H9 (cell line): ENCODE measurements at regions not wholly inside any gene's neighbourhood (a gene's known extent, or its start where the extent isn't known, plus 50 kb on each side); places are given as distances from the start of the nearest gene placed in this dataset.
"Not testable (repeated sequence)": the region's sequence is repeated elsewhere in the genome, so short reads cannot be mapped to it uniquely, and the experiment has no call there.

Source experiments
- DNase-seq: peaks from one replicate; pipeline ENCODE4 v3.0.0-alpha.2; 2017
- H2AFZ ChIP-seq: one replicate; pipeline ENCODE4 v1.6.1; 2013; ENCODE audit warnings: mild to moderate bottlenecking, low read length, control low read depth, moderate library complexity
- H2AK5ac ChIP-seq: 2 replicates; pipeline ENCODE4 v1.6.1; 2013; ENCODE audit warnings: low read length, control low read depth, mixed read lengths; ENCODE audit not compliant: insufficient read length
- H2BK120ac ChIP-seq: one replicate; pipeline ENCODE4 v1.6.1; 2013; ENCODE audit warnings: low read depth, mild to moderate bottlenecking, low read length, control low read depth, inconsistent platforms; ENCODE audit not compliant: poor library complexity, severe bottlenecking
- H2BK12ac ChIP-seq: 2 replicates; pipeline ENCODE4 v1.6.1; 2013; ENCODE audit warnings: low read length, control low read depth, mixed read lengths, low read depth; ENCODE audit not compliant: insufficient read length
- H2BK15ac ChIP-seq: 2 replicates; pipeline ENCODE4 v1.6.1; 2013; ENCODE audit warnings: low read depth, low read length, control low read depth
- H2BK20ac ChIP-seq: one replicate; pipeline ENCODE4 v1.6.1; 2013; ENCODE audit warnings: low read depth, mild to moderate bottlenecking, low read length, control low read depth, inconsistent platforms; ENCODE audit not compliant: poor library complexity, severe bottlenecking
- H2BK5ac ChIP-seq: 2 replicates; pipeline ENCODE4 v1.6.1; 2013; ENCODE audit warnings: low read length, control low read depth, mixed read lengths; ENCODE audit not compliant: insufficient read length
- H3K14ac ChIP-seq: 2 replicates; pipeline ENCODE4 v1.6.1; 2013; ENCODE audit warnings: low read length, control low read depth; ENCODE audit not compliant: insufficient read depth
- H3K18ac ChIP-seq: 2 replicates; pipeline ENCODE4 v1.6.1; 2013; ENCODE audit warnings: low read depth, mild to moderate bottlenecking, mixed read lengths, low read length, control low read depth; ENCODE audit not compliant: insufficient read length
- H3K23ac ChIP-seq: 2 replicates; pipeline ENCODE4 v1.6.1; 2013; ENCODE audit warnings: low read length, control low read depth, mixed read lengths, low read depth; ENCODE audit not compliant: insufficient read length
- H3K23me2 ChIP-seq: 2 replicates; pipeline ENCODE4 v1.6.1; 2013; ENCODE audit warnings: low read depth, mild to moderate bottlenecking, mixed read lengths, low read length, control low read depth; ENCODE audit not compliant: insufficient read length, poor library complexity, severe bottlenecking
- H3K27ac ChIP-seq: 2 replicates; pipeline ENCODE4 v1.5.1; 2013; ENCODE audit warnings: low read length, control low read depth, mixed read lengths, low read depth; ENCODE audit not compliant: insufficient read length
- H3K27me3 ChIP-seq: 2 replicates; pipeline ENCODE4 v1.6.1; 2013; ENCODE audit warnings: low read length, control low read depth, inconsistent platforms; ENCODE audit not compliant: insufficient read depth
- H3K4ac ChIP-seq: 2 replicates; pipeline ENCODE4 v1.6.1; 2013; ENCODE audit warnings: low read depth, mild to moderate bottlenecking, control low read depth, inconsistent platforms, low read length, moderate library complexity
- H3K4me1 ChIP-seq: 2 replicates; pipeline ENCODE4 v1.6.1; 2013; ENCODE audit warnings: low read length, control low read depth, inconsistent platforms; ENCODE audit not compliant: insufficient read depth
- H3K4me2 ChIP-seq: 2 replicates; pipeline ENCODE4 v1.6.1; 2013; ENCODE audit warnings: low read length, control low read depth, mixed read lengths; ENCODE audit not compliant: insufficient read length, insufficient read depth
- H3K56ac ChIP-seq: 2 replicates; pipeline ENCODE4 v1.6.1; 2013; ENCODE audit warnings: low read depth, mild to moderate bottlenecking, mixed read lengths, low read length, control low read depth; ENCODE audit not compliant: insufficient read length
- H3K79me1 ChIP-seq: 2 replicates; pipeline ENCODE4 v1.6.1; 2013; ENCODE audit warnings: low read depth, mild to moderate bottlenecking, moderate library complexity, low read length, control low read depth, inconsistent platforms; ENCODE audit not compliant: insufficient read depth, poor library complexity, severe bottlenecking
- H3K79me2 ChIP-seq: 2 replicates; pipeline ENCODE4 v1.6.1; 2013; ENCODE audit warnings: low read length, control low read depth, inconsistent platforms; ENCODE audit not compliant: insufficient read depth
- H3K9ac ChIP-seq: 2 replicates; pipeline ENCODE4 v1.6.1; 2013; ENCODE audit warnings: low read length, control low read depth, mixed read lengths; ENCODE audit not compliant: insufficient read length; ENCODE audit errors: extremely low read depth
- H3K9me3 ChIP-seq: one replicate; pipeline ENCODE4 v1.6.1; 2013; ENCODE audit warnings: low read depth, low read length, inconsistent platforms; ENCODE audit not compliant: control insufficient read depth
- H3T11ph ChIP-seq: one replicate; pipeline ENCODE4 v1.6.1; 2013; ENCODE audit warnings: mild to moderate bottlenecking, low read length, control low read depth, inconsistent platforms
- H4K20me1 ChIP-seq: one replicate; pipeline ENCODE4 v1.6.1; 2013; ENCODE audit not compliant: control insufficient read depth, insufficient read length, insufficient read depth
- H4K5ac ChIP-seq: 2 replicates; pipeline ENCODE4 v1.6.1; 2013; ENCODE audit warnings: low read depth, mild to moderate bottlenecking, mixed read lengths, low read length, control low read depth; ENCODE audit not compliant: insufficient read length
- H4K8ac ChIP-seq: replicated peaks from 2 replicates; pipeline ENCODE4 v1.6.1; 2013; ENCODE audit warnings: low read length, control low read depth, mixed read lengths, low read depth; ENCODE audit not compliant: insufficient read length
- H4K91ac ChIP-seq: 2 replicates; pipeline ENCODE4 v1.6.1; 2013; ENCODE audit warnings: low read depth, mild to moderate bottlenecking, moderate library complexity, mixed read lengths, low read length, control low read depth; ENCODE audit not compliant: insufficient read length
- H3K27ac Mint-ChIP-seq, 3 experiments: 2 replicates in 2 of 3; 3 replicates in 1 of 3; pipeline ENCODE4 v1.8.0; 2020 to 2021; ENCODE audit warnings: mixed read lengths in 3 of 3, mild to moderate bottlenecking in 1 of 3, moderate library complexity in 1 of 3
- H3K27me3 Mint-ChIP-seq: 2 replicates; pipeline ENCODE4 v1.8.0; 2021; ENCODE audit warnings: low read depth, mild to moderate bottlenecking, moderate library complexity, mixed read lengths
- H3K36me3 Mint-ChIP-seq, 3 experiments: 2 replicates in 2 of 3; 3 replicates in 1 of 3; pipeline ENCODE4 v1.8.0; 2020 to 2021; ENCODE audit warnings: low read depth in 3 of 3, mixed read lengths in 3 of 3; ENCODE audit not compliant: insufficient read depth in 1 of 3
- H3K4me1 Mint-ChIP-seq, 2 experiments: 2 replicates each; pipeline ENCODE4 v1.8.0; 2020; ENCODE audit warnings: mixed read lengths in 2 of 2
- H3K4me3 Mint-ChIP-seq, 2 experiments: 2 replicates in 1 of 2; 3 replicates in 1 of 2; pipeline ENCODE4 v1.8.0; 2020 to 2021; ENCODE audit warnings: mild to moderate bottlenecking in 2 of 2, mixed read lengths in 2 of 2, moderate library complexity in 1 of 2
- H3K9me3 Mint-ChIP-seq, 2 experiments: 2 replicates in 1 of 2; 3 replicates in 1 of 2; pipeline ENCODE4 v1.8.0; 2020; ENCODE audit warnings: mild to moderate bottlenecking in 2 of 2, mixed read lengths in 2 of 2, moderate library complexity in 1 of 2
- WGBS: extraction: QIAGEN DNeasy Blood & Tissue Kit; methylation state at CpG from one replicate; pipeline ENCODE4 v1.1.7; 2013; ENCODE audit warnings: missing lambda C conversion rate, low lambda C conversion rate, mixed read lengths; ENCODE audit not compliant: insufficient read length; ENCODE audit errors: extremely low coverage; 5-methylcytosine and 5-hydroxymethylcytosine counted together
- TF ChIP-seq, protein P1 (sequence below): fragments of 200-600 bp; sonication (generic); conservative IDR thresholded peaks from 3 replicates; pipeline ENCODE4 v1.8.0; 2021; ENCODE audit warnings: antibody characterized with exemption, mild to moderate bottlenecking

GRCh38 chr9:42368279-42368881 is 184.9 kb downstream of the SPATA31A6 start:
- H4K20me1 ChIP-seq, H3K27me3 Mint-ChIP-seq, H3K79me2 ChIP-seq, H3K27me3 ChIP-seq, H2BK5ac ChIP-seq, H2AFZ ChIP-seq, H4K8ac ChIP-seq, H3K9me3 ChIP-seq, H3K4me1 ChIP-seq, H2BK20ac ChIP-seq, H3K56ac ChIP-seq, H3K27ac ChIP-seq, H3K36me3 Mint-ChIP-seq, H3K4me3 Mint-ChIP-seq, H2BK120ac ChIP-seq, H3K23ac ChIP-seq, H3K23me2 ChIP-seq, H4K91ac ChIP-seq, H3K9ac ChIP-seq, H3K4ac ChIP-seq, H2AK5ac ChIP-seq, H3K79me1 ChIP-seq, H3T11ph ChIP-seq, H3K14ac ChIP-seq, H4K5ac ChIP-seq, H2BK12ac ChIP-seq, H3K27ac Mint-ChIP-seq, DNase-seq, H3K18ac ChIP-seq, H2BK15ac ChIP-seq, H3K4me2 ChIP-seq: not testable (repeated sequence)
- Mint-ChIP-seq H3K4me1 (peaks cover 15 to 16% of the 10 kb centered on the region in 2 experiments), H3K9me3 (peaks cover 16 to 17% of the 10 kb centered on the region in 2 experiments)
- TF ChIP-seq, protein P1, sequence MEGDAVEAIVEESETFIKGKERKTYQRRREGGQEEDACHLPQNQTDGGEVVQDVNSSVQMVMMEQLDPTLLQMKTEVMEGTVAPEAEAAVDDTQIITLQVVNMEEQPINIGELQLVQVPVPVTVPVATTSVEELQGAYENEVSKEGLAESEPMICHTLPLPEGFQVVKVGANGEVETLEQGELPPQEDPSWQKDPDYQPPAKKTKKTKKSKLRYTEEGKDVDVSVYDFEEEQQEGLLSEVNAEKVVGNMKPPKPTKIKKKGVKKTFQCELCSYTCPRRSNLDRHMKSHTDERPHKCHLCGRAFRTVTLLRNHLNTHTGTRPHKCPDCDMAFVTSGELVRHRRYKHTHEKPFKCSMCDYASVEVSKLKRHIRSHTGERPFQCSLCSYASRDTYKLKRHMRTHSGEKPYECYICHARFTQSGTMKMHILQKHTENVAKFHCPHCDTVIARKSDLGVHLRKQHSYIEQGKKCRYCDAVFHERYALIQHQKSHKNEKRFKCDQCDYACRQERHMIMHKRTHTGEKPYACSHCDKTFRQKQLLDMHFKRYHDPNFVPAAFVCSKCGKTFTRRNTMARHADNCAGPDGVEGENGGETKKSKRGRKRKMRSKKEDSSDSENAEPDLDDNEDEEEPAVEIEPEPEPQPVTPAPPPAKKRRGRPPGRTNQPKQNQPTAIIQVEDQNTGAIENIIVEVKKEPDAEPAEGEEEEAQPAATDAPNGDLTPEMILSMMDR, result peak; percentile 25; the same call in 1 of the 3 replicates
- no CpG with 5 or more reads among the region's 1 CpG for WGBS

DNA sequence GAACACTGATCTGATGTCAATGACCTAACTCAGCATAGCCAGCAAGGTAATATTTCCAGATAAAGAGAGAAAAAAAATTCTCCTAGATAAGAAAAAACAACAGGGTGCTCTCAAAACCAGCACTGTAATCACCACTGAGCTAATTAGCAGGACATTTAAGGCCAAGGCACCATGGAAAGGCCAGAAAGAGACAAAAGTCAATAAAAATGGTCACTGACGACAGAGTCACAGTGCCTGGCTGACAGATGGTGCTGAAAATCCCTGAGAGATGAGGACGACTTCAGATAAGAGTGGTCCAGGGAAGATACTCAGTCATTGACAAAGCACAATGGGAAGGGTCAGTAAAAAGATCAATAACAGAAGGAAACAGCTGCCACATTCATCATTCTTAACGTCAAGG is 186.7 kb downstream of the SPATA31A6 start:
- not testable (repeated sequence) for H3K14ac ChIP-seq, H2BK120ac ChIP-seq, H3K4ac ChIP-seq, H3K27me3 Mint-ChIP-seq, H3K18ac ChIP-seq, H3K4me2 ChIP-seq, H3K9me3 ChIP-seq, H4K91ac ChIP-seq, H2AFZ ChIP-seq, H2BK5ac ChIP-seq, H3K4me1 Mint-ChIP-seq, H3K4me1 ChIP-seq, H3K27ac ChIP-seq, H3K79me1 ChIP-seq, H3K56ac ChIP-seq, H3K27ac Mint-ChIP-seq, H3K23ac ChIP-seq, H3K4me3 Mint-ChIP-seq, H3K9ac ChIP-seq, H4K5ac ChIP-seq, H2AK5ac ChIP-seq, H2BK12ac ChIP-seq, H3K23me2 ChIP-seq, H4K20me1 ChIP-seq, DNase-seq, H2BK15ac ChIP-seq, H2BK20ac ChIP-seq, H3T11ph ChIP-seq, H4K8ac ChIP-seq, H3K36me3 Mint-ChIP-seq, H3K27me3 ChIP-seq, H3K79me2 ChIP-seq
- H3K9me3 Mint-ChIP-seq, result peaks cover 16 to 17% of the 10 kb centered on the region in 2 experiments
- no CpG with 5 or more reads among the region's 3 CpGs for WGBS
